Dendritic cell treated with granulocyte-macrophage colony-stimulating factor and Interleukin-4, amounts not matched to agents 40 ng/mL and 50 ng/mL, for 4 days (primary cell): ENCODE measurements at regions not wholly inside any gene's neighbourhood (a gene's known extent, or its start where the extent isn't known, plus 50 kb on each side); places are given as distances from the start of the nearest gene placed in this dataset.

Experiments
- H3K27ac Mint-ChIP-seq: one replicate; pipeline ENCODE4 v1.8.0; 2022; ENCODE audit warnings: mild to moderate bottlenecking, mixed read lengths
- H3K27me3 Mint-ChIP-seq: one replicate; pipeline ENCODE4 v1.8.0; 2022; ENCODE audit warnings: mild to moderate bottlenecking, mixed read lengths
- H3K36me3 Mint-ChIP-seq: one replicate; pipeline ENCODE4 v1.8.0; 2022; ENCODE audit warnings: low read depth, mixed read lengths
- H3K4me1 Mint-ChIP-seq: one replicate; pipeline ENCODE4 v1.8.0; 2022; ENCODE audit warnings: low read depth, mixed read lengths
- H3K4me3 Mint-ChIP-seq: one replicate; pipeline ENCODE4 v1.8.0; 2022; ENCODE audit warnings: mild to moderate bottlenecking, moderate library complexity, mixed read lengths
- H3K9me3 Mint-ChIP-seq: one replicate; pipeline ENCODE4 v1.8.0; 2022; ENCODE audit warnings: mixed read lengths
- intact Hi-C: fragments of 100-400 bp; cut with micrococcal nuclease; formaldehyde crosslinking; loops from one replicate; pipeline ENCODE4 v1.15.0; 2022

DNA sequence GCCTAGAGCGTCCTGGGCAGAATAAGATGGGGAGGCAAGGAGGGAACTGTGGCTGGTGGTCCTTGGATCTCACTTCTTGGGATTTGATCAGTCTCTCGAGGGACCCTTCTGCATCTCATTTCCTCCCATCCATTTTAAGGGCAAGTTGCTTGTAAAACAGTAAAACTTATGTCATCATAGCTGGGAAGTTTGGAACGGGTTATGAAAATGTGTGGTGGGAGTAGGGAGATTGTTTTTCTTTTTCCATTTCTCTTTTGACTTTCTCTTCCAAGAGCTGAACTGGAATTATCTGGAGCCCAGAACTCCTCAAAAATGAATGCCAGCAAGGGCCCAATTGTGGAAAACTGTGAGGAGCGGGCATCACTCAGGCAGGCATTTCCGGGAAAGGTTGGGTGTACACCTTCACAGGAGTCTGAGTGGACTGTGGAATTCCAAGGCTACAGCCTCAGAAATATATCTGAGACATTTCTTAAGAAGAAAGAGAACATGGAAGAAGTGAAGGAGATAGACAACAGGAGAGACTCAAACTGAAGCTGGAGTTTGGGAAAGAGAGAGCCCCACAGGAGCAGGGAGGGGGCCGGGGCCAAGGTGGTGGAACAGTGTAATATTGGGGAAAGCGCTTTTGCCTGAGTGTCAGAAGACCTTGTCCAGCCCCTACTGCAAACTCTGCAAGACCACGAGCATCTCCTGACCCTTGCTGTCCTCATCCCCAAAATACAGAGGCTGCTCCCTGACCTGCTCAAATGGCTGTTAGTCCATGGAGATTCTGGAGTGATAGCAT is 185.1 kb downstream of the FOXD2 start:
- Mint-ChIP-seq H3K4me1 (no peaks in the 10 kb centered on the region), H3K4me3 (no peak overlapping the region), H3K9me3 (no peaks in the 10 kb centered on the region), H3K27me3 (peaks cover 5% of the 10 kb centered on the region), H3K27ac (no peak overlapping the region), H3K36me3 (no peaks in the 10 kb centered on the region)
- intact Hi-C loops: no loop called here

DNA sequence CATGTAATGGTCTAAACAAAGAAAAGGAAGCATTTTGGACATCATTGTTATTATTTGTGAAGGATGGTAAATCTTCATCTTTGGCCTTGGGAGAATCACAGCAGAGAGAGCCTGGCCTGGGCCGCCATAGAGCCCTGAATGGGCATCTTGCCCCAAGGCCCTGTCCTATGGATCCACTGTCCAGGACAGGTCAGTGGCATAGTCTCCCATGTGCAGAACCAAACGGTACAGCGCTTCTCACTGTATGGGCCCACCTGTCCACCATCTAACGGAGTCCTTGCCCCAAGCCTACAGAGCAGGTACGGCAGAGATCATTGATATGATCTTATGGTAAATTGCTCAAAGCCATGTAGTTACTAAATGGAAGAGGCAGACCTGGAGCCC is 185.7 kb downstream of the FOXD2 start:
- Mint-ChIP-seq H3K27me3 (peaks cover 5% of the 10 kb centered on the region), H3K27ac (no peak overlapping the region), H3K4me1 (no peaks in the 10 kb centered on the region), H3K36me3 (no peaks in the 10 kb centered on the region), H3K4me3 (no peak overlapping the region), H3K9me3 (no peaks in the 10 kb centered on the region)
- intact Hi-C loops: no loop called here

DNA sequence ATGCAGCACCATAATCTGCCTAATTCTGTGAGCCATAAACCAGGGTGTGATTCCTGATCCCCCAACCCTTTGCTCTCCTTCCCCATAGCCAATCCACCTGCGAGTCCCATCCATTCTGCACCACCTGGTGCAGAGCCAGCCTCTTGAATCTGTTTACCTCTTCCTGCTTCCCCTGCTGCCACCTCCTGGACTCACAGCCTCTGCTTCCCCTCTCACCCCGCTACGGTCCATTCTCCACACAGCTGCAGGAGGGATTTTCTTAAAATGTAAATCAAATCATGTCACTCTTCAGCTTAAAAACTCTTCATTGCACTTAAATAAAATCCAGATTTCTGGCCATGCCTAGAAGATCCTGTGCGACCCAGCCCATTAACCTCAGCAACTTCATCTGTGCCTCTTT is 186.7 kb downstream of the FOXD2 start:
- Mint-ChIP-seq H3K36me3 (no peaks in the 10 kb centered on the region), H3K4me3 (no peak overlapping the region), H3K27me3 (peaks cover 5% of the 10 kb centered on the region), H3K27ac (no peak overlapping the region), H3K9me3 (no peaks in the 10 kb centered on the region), H3K4me1 (no peaks in the 10 kb centered on the region)
- intact Hi-C loops: no loop called here

DNA sequence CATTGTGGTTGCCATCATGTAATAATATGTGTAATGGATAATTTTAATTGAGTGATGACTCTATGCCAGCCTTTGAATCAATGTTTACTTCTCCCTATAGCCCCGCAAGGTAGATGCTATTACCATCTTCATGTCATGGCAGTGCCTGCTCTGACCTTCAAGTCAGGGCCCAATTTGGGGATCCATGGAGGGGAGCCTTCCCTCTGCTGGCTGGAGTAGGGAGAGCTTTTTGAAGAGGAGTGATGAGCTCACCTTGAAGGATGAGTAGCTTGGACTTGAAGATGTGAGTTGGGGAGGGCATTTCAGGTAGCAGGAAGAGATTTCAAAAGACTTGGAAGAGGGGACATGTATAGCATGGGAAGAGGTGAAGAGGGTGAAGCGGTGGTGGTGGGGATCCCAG is 189.2 kb downstream of the FOXD2 start:
- peaks cover 5% of the 10 kb centered on the region for H3K27me3 Mint-ChIP-seq
- no peak overlapping the region for H3K27ac Mint-ChIP-seq
- no peaks in the 10 kb centered on the region for H3K9me3 Mint-ChIP-seq
- H3K36me3 Mint-ChIP-seq: no peaks in the 10 kb centered on the region
- H3K4me1 Mint-ChIP-seq: no peaks in the 10 kb centered on the region
- no peak overlapping the region for H3K4me3 Mint-ChIP-seq
- intact Hi-C loops: no loop called here

DNA sequence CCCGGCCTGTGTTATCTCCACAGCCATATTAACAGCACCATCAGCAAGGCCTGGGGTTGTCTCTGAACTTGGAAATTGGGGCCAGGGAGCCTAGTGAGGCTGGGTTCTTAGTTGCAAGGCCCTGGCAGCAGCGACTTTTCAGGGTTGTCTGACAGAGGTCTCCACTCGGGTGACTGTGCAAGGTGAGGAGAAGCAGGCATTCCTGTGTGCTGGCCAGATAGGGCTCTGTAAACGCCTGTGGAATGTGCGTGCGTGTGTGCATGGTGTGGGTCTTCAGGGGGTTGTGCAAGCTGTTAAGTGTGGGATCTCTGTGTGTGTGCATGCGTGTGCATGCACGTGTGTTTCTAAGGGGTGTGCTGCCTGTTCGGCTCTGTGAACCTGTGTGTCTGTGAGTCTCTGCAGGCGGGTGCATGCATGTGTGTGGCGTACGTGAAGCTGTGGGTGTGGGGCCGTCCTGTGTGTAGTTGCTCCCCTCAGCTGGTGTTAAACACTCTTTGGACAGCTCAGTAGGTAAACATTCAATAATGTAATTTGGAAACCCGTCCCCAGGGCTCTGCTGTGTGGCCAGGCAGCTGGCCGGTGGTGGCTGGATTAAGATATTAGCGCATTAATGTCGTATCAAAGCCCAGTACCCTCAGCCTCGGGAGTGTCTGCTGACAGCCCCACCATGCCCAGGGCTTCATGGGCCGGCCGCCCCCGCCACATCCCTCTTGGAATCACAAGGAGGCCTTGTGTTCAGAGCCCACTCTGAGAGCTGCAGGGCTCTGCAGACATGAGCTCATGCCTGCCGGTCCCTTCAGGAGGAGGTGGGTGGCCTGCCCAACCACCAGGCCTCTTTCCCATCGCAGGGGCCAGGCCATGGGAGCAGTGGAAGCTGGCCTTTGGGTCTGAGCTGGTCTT is 189.9 kb downstream of the FOXD2 start:
- Mint-ChIP-seq H3K4me3 (no peak overlapping the region), H3K27me3 (peaks cover 5% of the 10 kb centered on the region), H3K36me3 (no peaks in the 10 kb centered on the region), H3K9me3 (no peaks in the 10 kb centered on the region), H3K4me1 (no peaks in the 10 kb centered on the region), H3K27ac (no peak overlapping the region)
- intact Hi-C loops: no loop called here

DNA sequence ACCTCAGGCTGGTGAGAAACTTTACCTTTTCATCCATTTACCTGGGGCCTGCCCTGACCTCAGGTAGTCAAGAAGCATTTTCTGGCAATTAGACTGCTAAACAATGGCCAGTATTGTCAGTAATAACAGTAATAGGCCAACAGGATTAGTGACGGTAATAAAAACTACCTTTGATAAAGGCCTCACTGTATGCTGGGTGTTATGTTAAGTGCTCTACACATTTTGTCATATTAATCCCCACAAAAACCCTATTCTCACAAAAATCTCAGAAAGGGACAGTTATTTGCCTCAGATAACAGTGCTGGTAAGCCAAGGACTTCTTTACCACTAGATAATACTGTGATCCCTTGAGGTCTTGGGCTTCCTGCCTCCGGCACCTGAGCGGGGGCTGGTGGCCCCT is 191.4 kb downstream of the FOXD2 start:
- H3K36me3 Mint-ChIP-seq: no peaks in the 10 kb centered on the region
- H3K9me3 Mint-ChIP-seq: no peaks in the 10 kb centered on the region
- no peaks in the 10 kb centered on the region for H3K4me1 Mint-ChIP-seq
- H3K4me3 Mint-ChIP-seq: no peak overlapping the region
- H3K27me3 Mint-ChIP-seq: peaks cover 5% of the 10 kb centered on the region
- H3K27ac Mint-ChIP-seq: no peak overlapping the region
- intact Hi-C loops: no loop called here

DNA sequence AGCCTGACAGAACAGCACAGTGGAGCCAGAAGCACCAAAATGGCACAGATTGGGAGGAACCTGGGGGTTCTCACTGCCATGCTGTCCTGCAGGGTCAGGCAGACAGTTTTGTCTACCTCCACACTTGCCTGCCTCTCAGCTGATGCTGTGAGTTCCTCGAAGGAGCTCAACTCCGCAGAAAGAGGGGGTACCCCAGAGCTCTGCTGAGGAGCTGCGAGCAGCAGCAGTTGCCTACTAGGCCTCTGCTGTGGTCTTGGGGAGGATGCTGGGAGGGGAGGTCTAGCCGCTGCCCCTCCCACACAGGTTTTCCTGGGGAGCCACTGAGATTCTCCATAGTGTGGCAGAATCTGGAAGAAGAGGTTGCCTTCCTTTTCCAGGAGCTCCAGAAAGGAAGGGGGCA is 192.5 kb downstream of the FOXD2 start:
- Mint-ChIP-seq H3K4me3 (no peak overlapping the region), H3K27ac (no peak overlapping the region), H3K27me3 (no peaks in the 10 kb centered on the region), H3K9me3 (no peaks in the 10 kb centered on the region), H3K4me1 (no peaks in the 10 kb centered on the region), H3K36me3 (no peaks in the 10 kb centered on the region)
- intact Hi-C loops: no loop called here

DNA sequence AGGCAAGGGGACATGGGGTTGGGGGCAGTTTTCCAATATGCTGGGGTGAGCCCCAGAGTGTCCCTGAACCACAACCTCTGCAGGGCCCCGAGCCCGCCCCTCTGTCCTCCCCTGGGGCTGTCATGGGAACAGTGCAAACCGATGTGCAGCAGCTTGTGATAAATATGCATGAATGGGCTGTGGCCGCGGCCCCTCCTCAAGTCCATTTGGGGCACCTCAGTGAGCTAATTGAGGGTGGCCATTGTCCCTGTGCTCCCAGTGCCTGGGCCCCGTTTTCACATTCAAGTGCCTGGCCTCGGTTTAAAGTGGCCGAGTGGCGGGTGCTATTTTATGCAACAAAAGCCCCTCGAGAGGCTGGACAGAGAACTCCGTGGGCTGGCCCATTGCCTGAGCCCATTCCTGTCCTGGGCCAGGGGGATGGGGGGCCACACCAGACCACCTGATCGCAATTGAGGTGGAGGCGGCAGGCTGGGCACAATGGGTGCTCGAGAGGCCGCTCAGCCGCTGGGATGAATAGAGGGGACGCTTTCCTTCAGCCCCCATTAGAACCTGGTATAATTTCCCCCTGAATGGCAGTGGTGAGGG is 193.7 kb downstream of the FOXD2 start:
- intact Hi-C loops: no loop called here
- Mint-ChIP-seq H3K9me3 (no peaks in the 10 kb centered on the region), H3K4me3 (no peak overlapping the region), H3K36me3 (no peaks in the 10 kb centered on the region), H3K27ac (no peak overlapping the region), H3K4me1 (no peaks in the 10 kb centered on the region), H3K27me3 (peaks cover 2% of the 10 kb centered on the region)

DNA sequence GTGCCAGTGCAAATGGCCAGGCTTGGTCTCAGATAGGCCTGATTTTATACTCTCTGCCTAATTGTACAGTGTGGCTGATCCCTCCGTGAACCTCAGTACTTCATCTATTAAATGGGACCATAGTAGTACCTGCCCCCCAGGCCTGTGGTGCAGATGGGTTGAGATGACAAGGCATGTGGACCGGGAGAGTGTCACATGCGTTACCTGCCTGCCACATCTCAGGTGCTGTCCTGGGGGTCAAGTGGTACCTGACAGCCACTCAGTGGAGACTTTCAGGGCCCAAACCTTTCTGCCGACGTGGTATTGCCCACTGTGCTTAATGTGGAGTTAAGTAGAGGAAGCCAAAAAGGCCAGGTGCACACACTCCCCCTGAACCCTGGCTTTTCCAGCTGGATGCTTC is 197.3 kb downstream of the FOXD2 start:
- intact Hi-C loops: no loop called here

DNA sequence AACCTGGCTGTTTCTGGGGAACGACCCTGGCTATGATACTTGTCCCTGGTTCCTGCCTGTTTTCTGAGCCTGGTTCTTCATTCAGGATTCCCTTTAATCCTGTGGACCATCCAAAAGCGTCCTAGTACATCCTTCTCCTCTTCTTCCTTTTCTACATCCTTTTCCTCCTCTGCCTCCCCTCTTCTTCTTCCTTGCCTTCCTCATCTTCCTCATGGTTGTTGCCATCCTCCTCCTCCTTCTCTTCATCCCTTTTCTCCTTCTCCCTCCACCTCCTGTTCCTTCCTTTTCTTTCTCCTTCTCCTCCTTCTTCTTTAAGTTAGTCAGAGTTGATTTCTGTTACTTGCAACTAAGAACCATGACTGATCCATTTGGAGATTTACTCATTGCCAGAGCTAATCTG is 197.8 kb downstream of the FOXD2 start:
- Mint-ChIP-seq H3K4me1 (no peaks in the 10 kb centered on the region), H3K4me3 (no peak overlapping the region), H3K27me3 (peaks cover 17% of the 10 kb centered on the region), H3K36me3 (no peaks in the 10 kb centered on the region), H3K27ac (no peak overlapping the region), H3K9me3 (no peaks in the 10 kb centered on the region)
- intact Hi-C loops: no loop called here

More for the DNA sequence above, 197.3 kb downstream of the FOXD2 start:
- H3K9me3 Mint-ChIP-seq: no peaks in the 10 kb centered on the region
- H3K36me3 Mint-ChIP-seq: no peaks in the 10 kb centered on the region
- H3K27me3 Mint-ChIP-seq: peaks cover 16% of the 10 kb centered on the region
- no peaks in the 10 kb centered on the region for H3K4me1 Mint-ChIP-seq
- no peak overlapping the region for H3K4me3 Mint-ChIP-seq
- no peak overlapping the region for H3K27ac Mint-ChIP-seq

DNA sequence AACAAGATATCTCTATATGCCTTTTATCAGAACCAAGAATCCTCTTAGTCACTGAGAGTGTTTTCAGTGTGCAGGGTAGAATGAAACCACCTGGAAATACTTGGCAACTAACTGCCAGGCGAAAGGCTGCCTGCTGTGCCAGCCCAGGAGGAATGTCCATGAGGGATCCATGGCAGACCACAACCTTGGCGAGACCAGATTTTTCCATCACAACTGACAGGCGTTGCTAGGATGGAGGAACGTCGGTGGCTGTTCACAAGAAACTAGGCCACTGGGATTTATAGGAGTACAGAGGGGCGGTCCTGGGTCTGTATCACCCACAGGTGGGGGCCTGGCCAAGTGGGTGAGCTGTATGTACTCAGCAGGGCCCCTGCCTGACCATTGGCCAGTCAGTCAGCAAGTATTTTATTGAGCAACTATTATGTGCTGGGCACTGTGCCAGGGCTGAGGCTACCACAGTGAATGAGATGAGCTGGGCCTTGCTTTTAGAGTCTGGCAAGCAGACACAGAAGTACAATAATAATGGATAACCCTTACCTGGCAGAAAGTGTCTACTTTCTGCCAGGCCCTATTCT is 199.4 kb downstream of the FOXD2 start:
- Mint-ChIP-seq H3K4me1 (no peaks in the 10 kb centered on the region), H3K4me3 (no peak overlapping the region), H3K9me3 (no peaks in the 10 kb centered on the region), H3K36me3 (no peaks in the 10 kb centered on the region), H3K27ac (no peak overlapping the region), H3K27me3 (peaks cover 17% of the 10 kb centered on the region)
- intact Hi-C loops: no loop called here

DNA sequence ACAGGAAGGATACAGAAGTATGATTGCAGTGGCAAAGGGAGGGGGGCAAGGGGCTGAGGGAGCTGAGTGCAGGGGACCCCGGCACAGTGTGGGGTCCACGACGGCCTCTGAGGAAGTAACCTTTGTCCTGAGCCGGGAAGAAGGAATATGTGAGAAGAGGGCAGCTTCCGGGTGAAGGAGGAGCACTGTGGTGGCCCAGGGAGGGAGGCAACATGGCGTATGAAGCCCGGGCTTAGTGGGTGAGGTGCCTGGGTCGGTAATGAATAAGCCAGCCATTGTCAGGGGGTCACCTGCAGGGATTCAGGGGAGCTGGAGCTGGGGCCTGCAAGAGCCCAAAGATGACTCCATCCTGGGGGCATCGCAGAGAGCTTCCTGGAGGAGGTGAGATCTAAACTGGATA is 200.4 kb downstream of the FOXD2 start:
- no peaks in the 10 kb centered on the region for H3K9me3 Mint-ChIP-seq
- no peak overlapping the region for H3K27ac Mint-ChIP-seq
- no peak overlapping the region for H3K4me3 Mint-ChIP-seq
- H3K4me1 Mint-ChIP-seq: no peaks in the 10 kb centered on the region
- no peaks in the 10 kb centered on the region for H3K36me3 Mint-ChIP-seq
- peaks cover 17% of the 10 kb centered on the region for H3K27me3 Mint-ChIP-seq
- intact Hi-C loops: no loop called here

DNA sequence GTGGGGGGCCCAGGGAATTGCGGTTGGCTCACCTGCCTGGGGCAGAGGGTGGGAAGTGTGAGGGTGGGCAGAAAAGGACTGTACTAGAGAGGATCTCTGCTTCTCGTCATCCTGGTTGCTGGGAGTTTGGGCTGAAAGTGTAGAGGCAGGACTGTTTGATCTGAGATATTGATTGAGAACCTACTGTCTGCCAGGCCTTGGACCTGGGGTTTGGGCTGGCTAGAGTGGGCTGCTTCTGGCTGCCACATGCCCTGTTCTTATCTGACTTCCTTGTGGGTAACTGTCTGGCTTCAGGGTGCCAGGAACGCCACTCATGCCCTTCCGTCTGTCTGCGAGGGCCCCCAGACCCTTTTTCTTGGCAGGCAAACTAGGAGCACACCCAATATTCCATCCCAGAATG is 200.9 kb downstream of the FOXD2 start:
- no peak overlapping the region for H3K27ac Mint-ChIP-seq
- H3K4me3 Mint-ChIP-seq: no peak overlapping the region
- H3K36me3 Mint-ChIP-seq: no peaks in the 10 kb centered on the region
- no peaks in the 10 kb centered on the region for H3K4me1 Mint-ChIP-seq
- intact Hi-C loops: no loop called here
- no peaks in the 10 kb centered on the region for H3K9me3 Mint-ChIP-seq
- H3K27me3 Mint-ChIP-seq: peaks cover 17% of the 10 kb centered on the region
